GM12875 (cell line): ENCODE measurements at regions not wholly inside any gene's neighbourhood (a gene's known extent, or its start where the extent isn't known, plus 50 kb on each side); places are given as distances from the start of the nearest gene placed in this dataset.

Source experiments
- H3K4me3 ChIP-seq: one replicate; pipeline ENCODE4 v1.5.1; 2011; ENCODE audit warnings: low read depth, low read length, control low read depth
- CTCF ChIP-seq: IDR thresholded peaks from 2 replicates; pipeline ENCODE4 v1.5.1; 2011; ENCODE audit warnings: low read depth, mild to moderate bottlenecking, control low read depth, inconsistent platforms, low read length, moderate library complexity, borderline replicate concordance; ENCODE audit not compliant: insufficient read depth

GRCh38 chr3:182226995-182227394 lies 515.3 kb downstream of the SOX2 start:
- no peak overlapping the region for H3K4me3 ChIP-seq
- no peak for TF ChIP-seq CTCF

GRCh38 chr3:182233405-182233804 lies 521.7 kb downstream of the SOX2 start:
- no peak overlapping the region for H3K4me3 ChIP-seq
- no peak for TF ChIP-seq CTCF

- no peak for TF ChIP-seq CTCF
- H3K4me3 ChIP-seq: no peak overlapping the region
These were observed 522.2 kb downstream of the SOX2 start for GRCh38 chr3:182233957-182234356.

GRCh38 chr3:182234881-182235280 lies 523.2 kb downstream of the SOX2 start:
- TF ChIP-seq CTCF: no peak
- H3K4me3 ChIP-seq: no peak overlapping the region

- no peak for TF ChIP-seq CTCF
- no peak overlapping the region for H3K4me3 ChIP-seq
These were observed 523.8 kb downstream of the SOX2 start for GRCh38 chr3:182235504-182235903.

- no peak for TF ChIP-seq CTCF
- no peak overlapping the region for H3K4me3 ChIP-seq
These were observed 526.4 kb downstream of the SOX2 start for GRCh38 chr3:182238126-182238525.

- no peak overlapping the region for H3K4me3 ChIP-seq
- TF ChIP-seq CTCF: no peak
These were observed 527.6 kb downstream of the SOX2 start for GRCh38 chr3:182239316-182239715.
